Activated CD8-positive, alpha-beta T cell treated with anti-CD3 and anti-CD28 coated beads for 36 hours (primary cell): ENCODE measurements at regions not wholly inside any gene's neighbourhood (a gene's known extent, or its start where the extent isn't known, plus 50 kb on each side); places are given as distances from the start of the nearest gene placed in this dataset.

Source experiments
- ATAC-seq: fragments of 200-7000 bp; cut with Tn5 transposase; one replicate; pipeline ENCODE4 v1.10.0; 2021; ENCODE audit warnings: mild to moderate bottlenecking, moderate library complexity
- CTCF ChIA-PET: fragments of 350-600 bp; sonication (Branson Sonifier 250); formaldehyde crosslinking; loops from one replicate; lab custom pipeline; 2021; ENCODE audit warnings: antibody characterized with exemption; lab: Charles Lee
- POLR2A ChIA-PET: fragments of 350-600 bp; sonication (Branson Sonifier 250); formaldehyde crosslinking; loops from one replicate; lab custom pipeline; 2021; ENCODE audit warnings: antibody characterized with exemption; lab: Charles Lee
- DNase-seq: peaks from one replicate; pipeline ENCODE4 v3.0.0-alpha.2; 2020
- H3K27ac Mint-ChIP-seq: one replicate; pipeline ENCODE4 v1.8.0; 2021; ENCODE audit warnings: mild to moderate bottlenecking, mixed read lengths
- H3K27me3 Mint-ChIP-seq: one replicate; pipeline ENCODE4 v1.8.0; 2021; ENCODE audit warnings: mixed read lengths
- H3K36me3 Mint-ChIP-seq: one replicate; pipeline ENCODE4 v1.8.0; 2021; ENCODE audit warnings: low read depth, mixed read lengths
- H3K4me1 Mint-ChIP-seq: one replicate; pipeline ENCODE4 v1.8.0; 2021; ENCODE audit warnings: low read depth, mixed read lengths
- H3K4me3 Mint-ChIP-seq: one replicate; pipeline ENCODE4 v1.8.0; 2021; ENCODE audit warnings: mild to moderate bottlenecking, moderate library complexity, mixed read lengths
- H3K9me3 Mint-ChIP-seq: one replicate; pipeline ENCODE4 v1.8.0; 2021; ENCODE audit warnings: mixed read lengths
- CTCF ChIP-seq: fragments of 200-600 bp; IDR thresholded peaks from one replicate; pipeline ENCODE4 v1.8.0; 2022; ENCODE audit warnings: antibody characterized with exemption, mild to moderate bottlenecking
- intact Hi-C: fragments of 100-400 bp; cut with micrococcal nuclease; formaldehyde crosslinking; loops from one replicate; pipeline ENCODE4 v1.10.0; 2022

- Mint-ChIP-seq H3K27me3 (peaks cover 22% of the 10 kb centered on the region), H3K9me3 (no peaks in the 10 kb centered on the region), H3K4me1 (no peaks in the 10 kb centered on the region), H3K4me3 (no peak overlapping the region), H3K36me3 (no peaks in the 10 kb centered on the region), H3K27ac (no peak overlapping the region)
- CTCF ChIA-PET = no interaction called here
- TF ChIP-seq CTCF = no peak
- POLR2A ChIA-PET = no interaction called here
- intact Hi-C loops = no loop called here
- ATAC-seq (no peak), DNase-seq (no peak)
These were observed 83.9 kb upstream of the PFN2 start for GRCh38 chr3:150054635-150055034.

GRCh38 chr3:150050510-150050909, 79.8 kb upstream of the PFN2 start:
- Mint-ChIP-seq H3K9me3 (no peaks in the 10 kb centered on the region), H3K27ac (no peak overlapping the region), H3K4me3 (no peak overlapping the region), H3K27me3 (peaks cover 16% of the 10 kb centered on the region), H3K36me3 (no peaks in the 10 kb centered on the region), H3K4me1 (no peaks in the 10 kb centered on the region)
- DNase-seq (no peak), ATAC-seq (no peak)
- intact Hi-C loops = no loop called here
- TF ChIP-seq CTCF = no peak
- ChIA-PET CTCF (no interaction called here), POLR2A (no interaction called here)

- peaks cover 9% of the 10 kb centered on the region for H3K27me3 Mint-ChIP-seq
- TF ChIP-seq CTCF = no peak
- no peak for ATAC-seq
- no peak overlapping the region for H3K4me3 Mint-ChIP-seq
- POLR2A ChIA-PET = no interaction called here
- H3K27ac Mint-ChIP-seq = no peak overlapping the region
- no peaks in the 10 kb centered on the region for H3K36me3 Mint-ChIP-seq
- no peaks in the 10 kb centered on the region for H3K4me1 Mint-ChIP-seq
- intact Hi-C loops = no loop called here
- no peak for DNase-seq
- peaks cover 1% of the 10 kb centered on the region for H3K9me3 Mint-ChIP-seq
- CTCF ChIA-PET = no interaction called here
These were observed 78.6 kb upstream of the PFN2 start for GRCh38 chr3:150049317-150049716.

GRCh38 chr3:150041877-150042276, 71.2 kb upstream of the PFN2 start:
- POLR2A ChIA-PET = no interaction called here
- Mint-ChIP-seq H3K4me3 (no peak overlapping the region), H3K9me3 (peaks cover 12% of the 10 kb centered on the region), H3K27me3 (peaks cover 10% of the 10 kb centered on the region), H3K4me1 (no peaks in the 10 kb centered on the region), H3K36me3 (no peaks in the 10 kb centered on the region), H3K27ac (no peak overlapping the region)
- CTCF ChIA-PET = no interaction called here
- intact Hi-C loops = no loop called here
- no peak for TF ChIP-seq CTCF
- DNase-seq (no peak), ATAC-seq (no peak)

- Mint-ChIP-seq H3K27ac (no peak overlapping the region), H3K4me1 (no peaks in the 10 kb centered on the region), H3K4me3 (no peak overlapping the region), H3K9me3 (peaks cover 12% of the 10 kb centered on the region), H3K27me3 (peaks cover 10% of the 10 kb centered on the region), H3K36me3 (no peaks in the 10 kb centered on the region)
- ATAC-seq (no peak), DNase-seq (no peak)
- ChIA-PET CTCF (no interaction called here), POLR2A (no interaction called here)
- intact Hi-C loops = no loop called here
- TF ChIP-seq CTCF = no peak
These were observed 69.4 kb upstream of the PFN2 start for GRCh38 chr3:150040097-150040496.
